ENCODE measurements at regions not wholly inside any gene's neighbourhood (a gene's known extent, or its start where the extent isn't known, plus 50 kb on each side); places are given as distances from the start of the nearest gene placed in this dataset.

DNA sequence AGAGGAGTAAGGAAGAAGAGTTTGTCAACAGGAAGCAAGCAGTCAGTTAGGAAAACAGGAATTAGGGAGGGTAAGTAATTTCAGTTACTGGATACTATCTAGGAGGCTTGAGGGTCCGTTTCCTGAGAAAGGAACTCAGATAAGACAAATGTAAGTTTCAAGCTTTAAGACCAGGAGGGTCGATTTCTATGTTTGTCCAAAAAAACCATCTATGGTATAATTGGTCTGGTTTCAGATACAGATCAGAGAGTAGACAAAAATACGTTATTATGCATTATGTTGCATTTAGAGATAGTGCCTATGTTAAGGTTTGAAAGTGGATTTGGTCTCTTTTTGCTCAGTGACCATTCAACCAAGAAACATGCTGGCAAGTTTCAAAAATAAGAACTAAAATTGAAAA, 789.6 kb upstream of the PCDH20 start:
- POLR2A ChIA-PET: no interaction called here
- CTCF ChIA-PET (ENCODE audit: low intra/inter-chr PET ratio, low total read pairs): no interaction called here
- Histone ChIP-seq H3K27ac (ENCODE audit: extremely low read length, insufficient read depth, low read length) (no peak overlapping the region), H3K4me1 (ENCODE audit: insufficient read depth, low read length) (no peaks in the 10 kb centered on the region), H3K27me3 (ENCODE audit: control insufficient read depth in 1 of 2, insufficient read depth in 2 of 2, low read length in 2 of 2) (no peaks in the 10 kb centered on the region), H2AFZ (ENCODE audit: low read length) (no peak overlapping the region), H3K9me3 (ENCODE audit: low read length) (no peaks in the 10 kb centered on the region), H3K79me2 (ENCODE audit: insufficient read depth, low read length) (no peaks in the 10 kb centered on the region), H4K20me1 (ENCODE audit: insufficient read depth, low read length) (no peaks in the 10 kb centered on the region), H3K4me2 (ENCODE audit: low read depth, low read length) (no peak overlapping the region), H3K4me3 (replicated peaks in 1 of 3; ENCODE audit: insufficient read depth in 1 of 3, low read depth in 2 of 3, low read length in 3 of 3) (no peak overlapping the region), H3K9ac (ENCODE audit: insufficient read depth, low read depth, low read length) (no peak overlapping the region), H3K36me3 (replicated peaks in 1 of 2; ENCODE audit: control insufficient read depth in 1 of 2, insufficient read depth in 2 of 2, low read length in 2 of 2) (no peaks in the 10 kb centered on the region)
- intact Hi-C loops (cut with micrococcal nuclease; ENCODE audit: unreplicated experiment) (no loop called here), in situ Hi-C loops (cut with HindIII; ENCODE audit: extremely low pct_ligation_motif_present, low pct_unique_long_range_greater_than_20kb) (no loop called here)
- DNase-seq (ENCODE audit: low spot score) (no peak), FAIRE-seq (no peak), ATAC-seq (no peak)
- WGBS (ENCODE audit: low lambda C conversion rate): 1% methylated on average over 3 of the region's 3 CpGs
- TF ChIP-seq ZNF292 (CRISPR knock-in tag; IDR thresholded peaks at IDR 0.05; ENCODE audit: borderline replicate concordance, low read depth): no peak
- TF ChIP-seq, protein P1, sequence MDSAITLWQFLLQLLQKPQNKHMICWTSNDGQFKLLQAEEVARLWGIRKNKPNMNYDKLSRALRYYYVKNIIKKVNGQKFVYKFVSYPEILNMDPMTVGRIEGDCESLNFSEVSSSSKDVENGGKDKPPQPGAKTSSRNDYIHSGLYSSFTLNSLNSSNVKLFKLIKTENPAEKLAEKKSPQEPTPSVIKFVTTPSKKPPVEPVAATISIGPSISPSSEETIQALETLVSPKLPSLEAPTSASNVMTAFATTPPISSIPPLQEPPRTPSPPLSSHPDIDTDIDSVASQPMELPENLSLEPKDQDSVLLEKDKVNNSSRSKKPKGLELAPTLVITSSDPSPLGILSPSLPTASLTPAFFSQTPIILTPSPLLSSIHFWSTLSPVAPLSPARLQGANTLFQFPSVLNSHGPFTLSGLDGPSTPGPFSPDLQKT (CRISPR knock-in tag; IDR thresholded peaks at IDR 0.05; ENCODE audit: borderline replicate concordance): no peak
- TF ChIP-seq, protein P2, sequence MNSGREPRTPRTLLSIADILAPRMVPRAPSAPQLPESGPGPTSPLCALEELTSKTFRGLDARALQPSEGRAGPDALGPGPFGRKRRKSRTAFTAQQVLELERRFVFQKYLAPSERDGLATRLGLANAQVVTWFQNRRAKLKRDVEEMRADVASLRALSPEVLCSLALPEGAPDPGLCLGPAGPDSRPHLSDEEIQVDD (CRISPR knock-in tag; IDR thresholded peaks at IDR 0.05; ENCODE audit: borderline replicate concordance): no peak
- TF ChIP-seq ZNF230 (CRISPR knock-in tag; IDR thresholded peaks at IDR 0.05): no peak
- TF ChIP-seq PAF1 (CRISPR knock-in tag; IDR thresholded peaks at IDR 0.05): no peak
- no peak for TF ChIP-seq JARID2 (CRISPR knock-in tag; IDR thresholded peaks at IDR 0.05; ENCODE audit: insufficient replicate concordance)
- TF ChIP-seq ZNF605 (CRISPR knock-in tag; IDR thresholded peaks at IDR 0.05): no peak
- TF ChIP-seq ZBTB38 (CRISPR knock-in tag; IDR thresholded peaks at IDR 0.05): no peak
- no peak for TF ChIP-seq ZNF879 (CRISPR knock-in tag; IDR thresholded peaks at IDR 0.05)
- TF ChIP-seq KAT8 (CRISPR knock-in tag; IDR thresholded peaks at IDR 0.05): no peak
- no peak for TF ChIP-seq SIN3A (IDR thresholded peaks at IDR 0.05; ENCODE audit: borderline replicate concordance, low read depth, low read length)
- TF ChIP-seq, protein P3, sequence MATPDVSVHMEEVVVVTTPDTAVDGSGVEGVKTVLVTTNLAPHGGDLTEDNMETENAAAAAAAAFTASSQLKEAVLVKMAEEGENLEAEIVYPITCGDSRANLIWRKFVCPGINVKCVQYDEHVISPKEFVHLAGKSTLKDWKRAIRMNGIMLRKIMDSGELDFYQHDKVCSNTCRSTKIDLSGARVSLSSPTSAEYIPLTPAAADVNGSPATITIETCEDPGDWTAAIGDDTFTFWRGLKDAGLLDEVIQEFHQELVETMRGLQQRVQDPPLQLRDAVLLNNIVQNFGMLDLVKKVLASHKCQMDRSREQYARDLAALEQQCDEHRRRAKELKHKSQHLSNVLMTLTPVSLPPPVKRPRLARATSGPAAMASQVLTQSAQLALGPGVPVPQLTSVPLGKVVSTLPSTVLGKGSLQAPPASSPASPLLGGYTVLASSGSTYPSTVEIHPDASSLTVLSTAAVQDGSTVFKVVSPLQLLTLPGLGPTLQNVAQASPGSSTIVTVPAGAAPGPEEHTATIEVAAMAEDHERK (CRISPR knock-in tag; IDR thresholded peaks at IDR 0.05; ENCODE audit: low read depth): no peak
- no TSS peak for BruUV-seq (replicated peaks)
